COLO668 (cell line): ENCODE measurements at regions not wholly inside any gene's neighbourhood (a gene's known extent, or its start where the extent isn't known, plus 50 kb on each side); places are given as distances from the start of the nearest gene placed in this dataset.
A peak's percentile ranks its signal among the peaks of the same experiment; 100 is the strongest.
"Not testable (repeated sequence)": the region's sequence is repeated elsewhere in the genome, so short reads cannot be mapped to it uniquely, and the experiment has no call there.

Source experiments
- DNase-seq: peaks from one replicate; lab custom pipeline; 2025; ENCODE audit not compliant: unreplicated experiment; lab: John Stamatoyannopoulos, UW

DNA sequence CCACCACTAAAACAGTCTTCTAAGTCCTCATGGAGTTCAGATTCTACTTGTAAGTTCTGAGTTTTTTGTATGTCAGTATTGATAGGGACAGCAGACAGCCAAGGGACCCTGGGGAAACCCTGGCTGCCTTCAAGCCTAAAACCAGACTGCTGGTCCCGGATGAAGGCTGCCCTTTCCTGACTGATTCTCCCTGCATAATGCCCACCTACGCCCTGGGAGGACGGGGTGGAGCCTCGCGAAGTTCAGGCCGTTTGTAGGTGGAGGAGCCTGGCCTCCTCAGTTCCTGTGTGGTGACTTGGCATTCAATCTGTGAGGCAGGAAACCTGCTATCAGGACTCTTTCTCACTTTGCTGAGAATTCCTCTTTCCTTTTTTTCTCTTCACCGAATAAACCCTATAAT lies 120.3 kb upstream of the LGSN start:
- peak; percentile 48 for DNase-seq

DNA sequence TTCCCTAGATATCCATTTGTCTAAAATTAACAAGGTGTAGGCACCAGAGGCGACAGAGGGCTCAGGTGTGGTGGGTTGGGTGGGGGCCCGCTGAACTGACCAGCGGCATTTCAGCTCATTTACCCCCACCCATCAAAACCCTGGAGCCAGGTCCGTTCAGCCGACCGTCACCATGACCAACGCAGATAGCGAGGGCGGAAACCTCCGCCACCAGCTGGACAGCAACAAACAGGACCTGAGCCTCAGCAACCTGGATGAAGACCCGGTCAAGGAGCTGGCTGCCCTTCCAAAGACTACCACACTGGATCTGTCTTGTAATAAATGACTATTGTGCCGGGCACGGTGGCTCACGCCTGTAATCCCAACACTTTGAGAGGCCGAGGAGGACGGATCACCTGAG lies 120.8 kb upstream of the LGSN start:
- peak; percentile 30 for DNase-seq

DNA sequence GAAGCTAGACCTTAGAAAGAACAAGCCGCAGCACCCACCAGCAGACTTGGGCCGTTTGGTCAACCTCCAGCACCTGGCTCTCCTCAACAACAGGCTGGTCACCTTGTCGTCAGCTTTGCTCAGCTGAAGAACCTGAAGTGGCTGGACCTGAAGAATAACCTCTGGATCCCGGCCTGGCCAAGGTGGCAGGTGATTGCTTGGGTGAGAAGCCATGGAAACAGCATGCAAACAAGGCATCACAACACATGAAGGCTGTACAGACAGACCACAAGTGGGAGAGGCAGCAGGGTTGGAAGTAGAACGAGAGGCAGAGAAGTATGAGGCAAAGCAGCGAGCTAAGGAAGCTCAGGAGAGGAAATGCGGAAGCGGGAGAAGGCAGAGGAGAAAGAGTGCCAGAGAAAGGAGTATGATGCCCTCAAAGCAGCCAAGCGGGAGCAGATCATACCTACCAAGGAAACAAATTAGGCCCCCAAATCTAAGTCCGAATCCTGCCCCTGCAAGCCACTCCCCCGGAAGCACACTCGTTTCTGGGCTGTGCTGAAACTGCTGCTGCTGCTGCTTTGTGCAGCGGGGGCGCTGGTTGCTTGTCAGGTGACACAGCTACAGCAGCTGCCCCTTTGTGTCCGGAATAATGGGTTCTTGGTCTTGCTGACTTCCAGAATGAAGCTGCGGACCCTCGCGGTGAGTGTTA lies 121.6 kb upstream of the LGSN start:
- DNase-seq: peak; percentile 77

DNA sequence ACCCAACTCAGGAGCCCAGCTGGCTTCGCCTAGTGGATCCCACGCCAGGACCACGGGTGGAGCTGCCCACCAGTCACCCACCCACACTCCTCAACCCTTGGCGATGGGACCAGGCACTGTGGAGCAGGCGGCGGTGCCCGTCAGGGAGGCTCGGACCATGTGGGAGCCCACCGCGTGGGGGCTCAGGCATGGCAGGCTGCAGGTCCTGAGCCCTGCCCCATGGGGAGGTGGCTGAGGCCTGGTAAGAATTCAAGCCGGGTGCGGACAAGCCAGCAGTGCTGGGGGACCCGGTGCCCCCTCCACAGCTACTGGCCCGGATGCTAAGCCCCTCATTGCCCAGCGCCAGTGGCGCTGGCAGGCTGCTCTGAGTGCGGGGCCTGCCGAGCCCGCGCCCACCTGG lies 123.1 kb upstream of the LGSN start:
- DNase-seq: no peak

DNA sequence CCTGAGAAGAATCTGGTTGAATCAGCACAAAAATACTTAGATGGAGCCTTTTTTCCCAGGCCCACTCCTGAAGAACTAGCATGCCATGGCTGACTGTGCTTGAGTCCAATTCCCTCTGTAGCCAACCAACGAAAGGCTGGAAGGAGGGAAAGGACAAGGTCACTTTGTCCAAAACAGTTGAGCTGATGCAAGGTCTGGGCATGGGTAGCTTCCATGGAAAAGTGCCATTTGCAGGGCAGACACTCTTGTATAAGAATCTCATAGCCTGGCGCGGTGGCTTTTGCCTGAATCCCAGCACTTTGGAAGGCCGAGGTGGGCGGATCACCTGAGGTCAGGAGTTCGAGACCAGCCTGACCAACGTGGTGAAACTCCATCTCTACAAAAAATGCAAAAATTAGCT lies 125.0 kb upstream of the LGSN start:
- no peak for DNase-seq

DNA sequence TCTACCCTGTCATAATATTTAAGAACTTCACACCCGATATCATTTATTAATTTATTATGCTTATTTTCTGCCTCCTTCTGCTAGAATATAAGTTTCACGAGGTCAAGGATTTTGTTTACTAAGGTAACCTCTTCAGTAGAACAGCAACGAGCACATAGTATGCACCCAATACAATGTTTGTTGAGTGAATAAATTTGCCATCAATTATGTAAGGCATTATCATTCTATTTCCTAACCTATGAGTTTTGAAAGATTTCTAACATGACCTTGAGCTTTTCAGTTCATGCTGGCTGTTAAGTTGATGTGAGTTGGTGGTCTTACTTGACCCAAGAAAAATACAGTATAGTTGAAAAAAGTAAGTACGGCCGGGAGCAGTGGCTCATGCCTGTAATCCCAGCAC lies 125.9 kb upstream of the LOC128125822 start:
- no peak for DNase-seq

DNA sequence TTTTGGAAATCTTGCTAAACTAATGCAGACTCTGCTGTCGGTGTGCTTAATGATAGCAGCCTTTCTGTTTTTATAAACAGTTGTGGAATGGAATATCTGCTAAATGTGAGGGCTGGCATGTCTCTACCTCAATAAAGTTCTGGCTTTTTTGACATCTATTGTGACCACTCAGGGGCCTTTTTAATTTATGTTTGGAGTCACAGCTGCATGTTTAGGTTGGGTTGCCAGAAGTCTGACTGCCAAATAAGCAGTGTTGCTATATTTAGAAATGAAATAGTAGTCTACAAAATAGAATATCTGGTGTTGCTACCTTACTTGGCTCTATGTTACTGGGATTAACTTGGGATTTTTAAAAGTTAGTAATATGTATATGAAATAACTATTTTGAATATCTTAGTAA lies 125.1 kb upstream of the LOC128125822 start:
- DNase-seq: no peak

DNA sequence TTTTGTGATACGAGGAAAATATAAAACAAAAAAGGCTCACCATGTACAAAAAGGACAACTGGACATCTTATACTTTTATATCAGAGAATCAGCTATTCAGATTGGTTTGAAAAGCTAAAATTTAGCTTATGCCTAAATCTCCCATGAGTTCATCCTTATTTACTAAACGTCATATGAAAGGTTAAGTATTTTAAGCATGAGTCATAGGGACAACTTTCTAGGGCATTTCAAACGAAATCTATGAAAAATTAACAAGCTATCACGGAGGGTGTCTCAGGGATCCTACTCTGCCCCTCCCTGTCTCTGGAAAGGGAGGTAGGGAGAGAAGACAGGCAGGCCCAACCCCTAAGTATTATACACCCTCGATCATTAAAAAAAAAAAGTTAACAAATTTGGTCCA lies 124.1 kb upstream of the LOC128125822 start:
- DNase-seq: no peak

DNA sequence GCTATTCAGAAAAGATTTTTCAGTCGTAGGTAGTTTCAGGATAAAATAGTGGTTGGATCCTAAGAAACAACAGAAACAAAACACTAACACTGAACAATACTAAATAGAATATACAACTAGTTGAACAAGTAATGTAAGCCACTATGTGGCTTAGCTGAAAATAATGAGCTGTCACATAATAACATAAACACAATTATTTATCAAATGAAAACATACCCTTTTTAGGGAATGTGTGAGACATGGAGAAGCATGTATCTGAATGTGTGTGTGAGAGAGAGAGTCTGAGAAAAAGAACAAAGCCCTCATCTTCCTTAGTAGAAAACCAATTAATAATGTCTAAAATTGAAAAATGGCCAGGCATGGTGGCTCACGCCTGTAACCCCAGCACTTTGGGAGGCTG lies 122.6 kb upstream of the LOC128125822 start:
- DNase-seq: no peak

DNA sequence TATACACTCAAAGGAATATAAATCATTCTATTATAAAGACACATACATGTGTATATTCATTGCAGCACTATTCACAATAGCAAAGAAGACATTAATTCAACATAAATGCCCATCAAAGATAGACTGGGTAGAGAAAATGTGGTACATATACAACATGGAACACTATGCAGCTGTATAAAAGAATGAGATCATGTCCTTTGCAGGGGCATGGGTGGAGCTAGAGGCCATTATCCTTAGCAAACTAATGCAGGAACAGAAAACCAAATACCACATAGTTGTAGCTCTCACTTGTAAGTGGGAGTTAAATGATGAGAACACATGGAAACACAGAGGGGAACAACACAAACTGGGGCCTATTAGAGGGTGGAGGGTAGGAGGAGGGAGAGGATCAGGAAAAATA lies 121.0 kb upstream of the LOC128125822 start:
- DNase-seq: no peak

DNA sequence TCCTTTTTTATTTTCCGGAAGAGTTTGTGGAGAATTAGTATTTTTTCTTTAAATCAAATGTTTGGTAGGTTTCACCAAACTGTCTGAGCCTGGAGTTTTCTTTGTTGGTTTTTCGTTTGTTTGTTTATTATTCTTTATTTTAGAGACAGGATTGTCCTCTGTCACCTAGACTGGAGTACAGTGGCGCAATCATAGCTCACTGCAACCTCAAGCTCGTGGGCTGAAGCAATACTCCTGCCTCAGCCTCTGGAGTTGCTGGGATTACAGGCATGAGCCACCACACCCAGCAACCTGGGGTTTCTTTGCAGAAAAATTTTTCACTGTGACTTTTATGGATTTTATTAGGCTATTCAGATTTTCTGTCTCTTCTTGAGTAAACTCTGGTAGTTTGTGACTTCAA lies 120.2 kb upstream of the LOC128125822 start:
- no peak for DNase-seq

DNA sequence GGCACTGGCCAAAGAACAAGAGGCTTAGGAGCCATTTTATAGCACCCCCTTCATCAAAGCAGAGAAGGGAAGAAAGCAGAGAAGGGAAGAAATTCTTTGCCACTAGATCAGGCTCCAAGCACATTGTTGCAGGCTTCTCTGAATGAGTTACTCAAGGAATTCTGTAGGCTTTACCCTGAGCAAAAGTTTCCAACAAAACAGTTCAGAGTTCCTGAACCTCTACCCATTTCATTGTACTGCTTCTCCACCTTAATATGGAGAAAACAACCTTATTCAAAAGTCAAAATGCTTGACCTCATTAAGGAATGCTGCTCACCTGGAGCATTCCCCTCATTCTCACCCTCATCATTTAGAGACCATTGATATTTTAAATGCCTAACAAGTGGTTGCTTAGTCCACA lies 115.5 kb upstream of the LOC128125822 start:
- no peak for DNase-seq

DNA sequence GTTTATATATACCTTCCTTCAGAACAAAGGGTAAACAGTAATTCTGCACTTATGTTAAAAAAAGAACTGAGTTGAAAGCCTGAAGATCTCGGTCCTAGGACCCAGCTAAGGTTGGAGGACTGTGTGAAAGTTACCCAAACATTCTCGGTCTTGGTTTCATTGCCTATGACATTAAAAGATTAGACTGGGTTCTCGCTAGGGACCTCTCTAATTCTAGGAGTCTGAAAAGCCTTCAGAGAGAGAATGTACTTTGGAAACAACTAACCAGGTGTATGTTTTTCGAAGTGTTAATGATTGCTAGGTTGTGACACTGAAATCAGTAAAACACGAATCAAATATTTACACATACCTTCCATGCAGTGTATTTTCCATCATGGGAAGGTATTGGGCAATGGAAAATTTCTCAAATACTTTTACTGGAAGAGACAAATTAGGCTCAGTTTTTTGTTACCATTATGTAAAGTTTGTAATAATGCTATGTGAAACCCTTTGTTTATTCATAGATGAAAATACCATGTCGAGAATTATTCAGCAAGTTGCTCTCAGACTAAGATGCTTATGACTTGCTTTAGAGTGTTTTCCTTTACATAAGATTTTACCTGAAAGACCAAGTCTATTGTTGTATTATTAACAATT lies 113.7 kb upstream of the LOC128125822 start:
- no peak for DNase-seq

DNA sequence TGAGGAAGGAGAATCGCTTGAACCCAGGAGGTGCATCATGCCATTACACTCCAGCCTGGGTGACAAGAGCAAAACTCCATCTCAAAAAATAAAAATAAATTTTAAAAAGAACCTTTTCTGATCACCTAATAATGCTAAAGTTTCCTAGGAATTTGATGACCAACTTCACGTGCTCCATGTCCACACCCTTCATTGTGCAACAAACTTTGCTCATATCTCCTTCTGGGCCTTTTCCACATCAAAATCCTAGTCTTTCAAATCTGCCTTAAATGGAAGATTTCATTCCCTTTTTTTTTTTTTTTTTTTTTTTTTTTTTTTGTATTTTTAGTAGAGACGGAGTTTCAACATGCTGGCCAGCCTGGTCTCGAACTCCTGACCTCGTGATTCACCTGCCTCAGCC lies 112.5 kb upstream of the LOC128125822 start:
- DNase-seq: no peak

DNA sequence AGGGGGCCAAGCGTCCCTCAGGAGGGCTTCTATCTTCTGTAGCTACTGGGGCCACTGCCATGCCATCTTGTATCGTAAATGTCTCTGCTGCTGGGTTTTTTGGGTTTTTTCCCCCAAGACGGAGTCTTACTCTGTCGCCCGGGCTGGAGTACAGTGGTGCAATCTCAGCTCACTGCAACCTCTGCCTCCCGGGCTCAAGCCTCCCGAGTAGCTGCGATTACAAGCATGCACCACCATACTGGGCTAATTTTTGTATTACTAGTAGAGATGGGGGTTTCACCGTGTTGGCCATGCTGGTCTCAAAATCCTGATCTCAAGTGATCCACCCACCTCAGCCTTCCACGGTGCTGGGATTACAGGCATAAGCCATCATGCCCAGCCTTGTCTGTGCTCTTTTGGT lies 111.3 kb upstream of the LOC128125822 start:
- DNase-seq: no peak

DNA sequence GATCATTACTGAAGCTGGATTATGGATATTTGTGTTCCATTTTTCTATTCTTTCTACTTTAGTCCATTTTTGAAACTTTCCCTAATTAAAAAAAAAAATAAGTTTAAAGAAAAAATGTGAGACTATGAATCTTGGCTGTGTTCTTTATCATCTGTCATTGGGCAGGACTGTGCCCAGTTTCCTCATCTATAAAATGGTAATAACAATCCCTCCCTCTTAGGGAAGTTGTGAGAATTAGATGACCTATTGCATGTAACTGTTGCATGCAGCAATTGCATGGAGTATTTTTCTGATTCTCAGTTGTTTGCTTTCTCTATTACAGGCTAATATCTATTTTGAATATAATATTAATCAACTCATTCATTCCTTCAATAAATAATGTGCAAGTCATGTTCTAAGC lies 108.2 kb upstream of the LOC128125822 start:
- no peak for DNase-seq

DNA sequence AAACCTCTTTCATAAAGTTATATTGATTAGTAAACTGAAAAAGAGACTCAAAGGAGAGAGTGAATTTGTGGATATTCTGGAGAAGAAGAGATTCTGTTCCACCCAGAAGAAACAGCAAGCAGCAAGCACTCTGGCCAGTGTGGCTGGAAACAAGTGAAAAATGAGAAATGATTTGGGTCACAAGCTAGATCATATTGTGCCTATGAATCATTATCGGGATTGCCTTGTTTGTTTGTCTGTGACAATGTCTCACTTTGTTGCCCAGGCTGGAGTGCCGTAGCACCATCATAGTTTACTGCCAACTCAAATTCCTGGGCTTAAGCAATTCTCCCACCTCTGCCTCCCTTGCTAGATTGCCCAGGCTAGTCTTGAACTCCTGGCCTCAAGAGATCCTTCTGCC lies 106.5 kb upstream of the LOC128125822 start:
- no peak for DNase-seq

DNA sequence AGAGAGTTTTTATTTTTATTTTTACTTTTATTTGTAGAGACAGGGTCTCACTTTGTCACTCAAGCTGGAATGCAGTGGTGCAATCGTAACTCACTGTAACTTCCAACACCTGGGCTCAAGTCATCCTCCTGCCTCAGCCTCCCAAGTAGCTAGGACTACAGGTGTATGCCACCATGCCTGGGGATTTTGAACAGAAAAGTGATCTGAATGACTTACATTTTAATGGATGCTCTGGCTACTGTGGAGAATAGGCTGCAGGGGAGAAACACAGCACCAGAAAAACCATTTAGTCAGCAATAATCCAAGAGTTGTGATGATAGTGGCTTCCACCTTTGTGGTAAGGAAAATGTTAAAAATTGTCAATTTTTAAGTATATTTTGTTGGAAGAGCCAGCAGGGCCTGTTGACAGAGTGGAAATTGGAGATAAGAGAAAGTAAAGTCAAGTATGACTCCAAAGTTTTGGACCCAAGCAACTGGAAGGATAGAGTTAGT lies 106.0 kb upstream of the LOC128125822 start:
- no peak for DNase-seq

DNA sequence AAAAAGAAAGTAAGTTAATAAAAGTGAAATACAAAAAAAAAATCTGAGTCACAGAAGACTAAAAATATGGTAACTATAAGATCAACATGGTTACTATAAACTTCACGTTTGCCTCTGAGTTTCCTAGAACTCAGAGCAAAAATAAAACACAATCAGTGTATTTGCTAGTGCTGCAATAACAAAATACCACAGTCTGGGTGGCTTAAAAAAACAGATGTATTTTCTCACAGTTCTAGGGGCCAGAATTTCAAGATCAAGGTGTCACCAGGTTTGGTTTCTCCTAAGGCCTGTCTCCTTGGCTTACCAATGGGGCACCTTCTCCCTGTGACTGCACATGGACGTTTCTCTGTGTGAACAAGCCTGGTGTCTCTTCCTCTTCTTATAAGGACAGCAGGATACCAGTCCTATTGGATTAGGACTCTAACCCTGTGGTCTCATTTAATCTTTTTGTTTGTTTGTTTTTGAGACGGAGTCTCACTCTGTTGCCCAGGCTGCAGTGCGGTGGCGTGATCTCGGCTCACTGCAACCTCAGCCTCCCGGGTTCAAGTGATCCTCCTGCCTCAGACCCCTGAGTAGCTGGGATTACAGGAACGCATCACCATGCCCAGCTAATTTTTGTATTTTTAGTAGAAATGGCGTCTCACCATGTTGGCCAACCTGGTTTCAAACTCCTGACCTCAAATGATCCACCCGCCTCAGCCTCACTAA lies 104.9 kb upstream of the LOC128125822 start:
- no peak for DNase-seq

DNA sequence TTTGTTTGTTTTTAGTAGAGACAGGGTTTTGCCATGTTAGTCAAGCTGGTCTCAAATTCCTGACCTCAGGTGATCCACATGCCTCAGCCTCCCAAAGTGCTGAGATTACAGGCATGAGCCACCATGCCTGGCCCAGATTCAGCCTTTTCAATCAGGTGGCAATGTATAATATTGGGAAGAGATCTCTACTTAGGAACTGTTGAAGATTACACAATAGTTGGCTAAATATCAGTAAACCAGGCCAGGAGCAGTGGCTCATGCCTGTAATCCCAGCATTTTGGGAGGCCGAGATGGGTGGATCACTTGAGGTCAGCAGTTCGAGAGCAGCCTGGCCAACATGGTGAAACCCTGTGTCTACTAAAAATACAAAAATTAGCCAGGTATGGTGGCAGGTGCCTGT lies 101.1 kb upstream of the LOC128125822 start:
- not testable (repeated sequence) for DNase-seq

DNA sequence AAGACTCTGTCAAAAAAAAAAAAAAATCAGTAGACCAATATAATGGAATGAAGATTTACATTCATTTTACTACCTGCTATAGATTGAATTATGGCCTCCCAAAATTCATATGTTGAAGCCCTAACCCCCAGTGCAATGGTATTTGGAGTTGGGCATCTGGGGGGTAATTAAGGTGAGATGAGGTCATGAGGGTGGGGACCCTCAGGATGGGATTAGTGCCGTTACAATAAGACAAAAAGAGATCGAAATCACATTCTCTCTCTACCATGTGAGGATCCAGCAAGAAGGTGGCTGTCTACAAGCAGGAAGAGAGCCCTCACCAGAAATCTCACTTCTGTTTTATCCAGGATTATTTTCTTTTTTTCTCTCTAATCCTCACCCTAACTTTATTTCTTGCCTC lies 100.6 kb upstream of the LOC128125822 start:
- DNase-seq: no peak

DNA sequence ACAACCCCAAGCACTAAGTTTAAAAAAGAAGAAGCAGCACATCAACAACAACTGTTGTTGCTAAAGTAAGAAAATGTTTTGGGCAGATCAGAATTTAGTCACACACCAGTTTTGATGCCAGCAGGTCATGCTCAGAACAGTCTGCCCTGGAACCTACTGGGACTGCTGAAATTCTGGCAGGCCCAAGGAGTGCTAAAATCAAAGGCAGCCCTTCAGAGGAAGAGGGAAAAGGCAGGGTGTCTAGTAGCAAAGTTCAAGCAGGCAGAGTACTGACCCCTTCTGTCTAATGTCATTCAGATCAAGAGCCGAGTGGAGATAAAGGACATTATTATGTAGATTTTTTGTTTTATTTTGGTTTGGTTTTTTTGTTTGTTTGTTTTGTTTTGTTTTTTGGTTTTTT lies 96.6 kb upstream of the LOC128125822 start:
- DNase-seq: no peak
